DOHH2 (cell line): ENCODE measurements at regions not wholly inside any gene's neighbourhood (a gene's known extent, or its start where the extent isn't known, plus 50 kb on each side); places are given as distances from the start of the nearest gene placed in this dataset.

Experiments
- H3F3A ChIP-seq: fragments of 200-600 bp; sonication (generic), shearing (Covaris generic); 2 replicates; pipeline ENCODE4 v1.6.0; 2016; ENCODE audit warnings: antibody characterized with exemption, mild to moderate bottlenecking; ENCODE audit not compliant: control insufficient read depth, insufficient read depth
- H3K27ac ChIP-seq: fragments of 200-600 bp; sonication (generic); 2 replicates; pipeline ENCODE4 v1.5.1; 2014; ENCODE audit warnings: low read depth, mild to moderate bottlenecking, low read length, moderate library complexity
- H3K27me3 ChIP-seq: fragments of 200-600 bp; sonication (generic); 2 replicates; pipeline ENCODE4 v1.6.1; 2014; ENCODE audit warnings: mild to moderate bottlenecking, low read length, mixed read lengths; ENCODE audit not compliant: control insufficient read depth
- H3K36me3 ChIP-seq: fragments of 200-600 bp; sonication (generic); 2 replicates; pipeline ENCODE4 v1.6.1; 2014; ENCODE audit warnings: mild to moderate bottlenecking, low read length, moderate library complexity, mixed read lengths; ENCODE audit not compliant: control insufficient read depth
- H3K4me1 ChIP-seq: fragments of 200-600 bp; sonication (generic); 2 replicates; pipeline ENCODE4 v1.6.1; 2014; ENCODE audit warnings: mild to moderate bottlenecking, low read length, mixed read lengths; ENCODE audit not compliant: control insufficient read depth
- H3K4me2 ChIP-seq: fragments of 200-600 bp; sonication (generic); 2 replicates; pipeline ENCODE4 v1.6.0; 2014; ENCODE audit warnings: mild to moderate bottlenecking, low read length, moderate library complexity
- H3K4me3 ChIP-seq: fragments of 200-600 bp; sonication (generic); 2 replicates; pipeline ENCODE4 v1.5.1; 2014; ENCODE audit warnings: mild to moderate bottlenecking, low read length, mixed read lengths
- H3K79me2 ChIP-seq: fragments of 200-600 bp; sonication (generic); 2 replicates; pipeline ENCODE4 v1.6.1; 2014; ENCODE audit warnings: mild to moderate bottlenecking, low read length, mixed read lengths; ENCODE audit not compliant: control insufficient read depth
- H3K9me2 ChIP-seq: fragments of 200-600 bp; sonication (generic); replicated peaks from 2 replicates; pipeline ENCODE4 v1.6.1; 2014; ENCODE audit warnings: mild to moderate bottlenecking, low read length, mixed read lengths; ENCODE audit not compliant: control insufficient read depth
- H3K9me3 ChIP-seq: fragments of 200-600 bp; sonication (generic); 2 replicates; pipeline ENCODE4 v1.6.1; 2014; ENCODE audit warnings: antibody characterized with exemption, low read length, mixed read lengths; ENCODE audit not compliant: control insufficient read depth, insufficient read depth
- H4K20me1 ChIP-seq: fragments of 200-600 bp; sonication (generic); 2 replicates; pipeline ENCODE4 v1.6.0; 2014; ENCODE audit warnings: low read depth, mild to moderate bottlenecking, antibody characterized with exemption, low read length, moderate library complexity; ENCODE audit not compliant: control insufficient read depth, insufficient read depth
- EZH2phosphoT487 ChIP-seq: fragments of 200-600 bp; sonication (generic); IDR thresholded peaks from 2 replicates; pipeline ENCODE4 v1.6.1; 2017; ENCODE audit warnings: borderline replicate concordance, mild to moderate bottlenecking, antibody characterized with exemption, low read length, moderate library complexity, mixed read lengths
- TF ChIP-seq, protein P1 (sequence below): fragments of 200-600 bp; sonication (generic); IDR thresholded peaks from one replicate; pipeline ENCODE4 v1.5.1; 2014; ENCODE audit warnings: antibody characterized with exemption, mild to moderate bottlenecking, low read depth, low read length; ENCODE audit not compliant: poor library complexity, severe bottlenecking

DNA sequence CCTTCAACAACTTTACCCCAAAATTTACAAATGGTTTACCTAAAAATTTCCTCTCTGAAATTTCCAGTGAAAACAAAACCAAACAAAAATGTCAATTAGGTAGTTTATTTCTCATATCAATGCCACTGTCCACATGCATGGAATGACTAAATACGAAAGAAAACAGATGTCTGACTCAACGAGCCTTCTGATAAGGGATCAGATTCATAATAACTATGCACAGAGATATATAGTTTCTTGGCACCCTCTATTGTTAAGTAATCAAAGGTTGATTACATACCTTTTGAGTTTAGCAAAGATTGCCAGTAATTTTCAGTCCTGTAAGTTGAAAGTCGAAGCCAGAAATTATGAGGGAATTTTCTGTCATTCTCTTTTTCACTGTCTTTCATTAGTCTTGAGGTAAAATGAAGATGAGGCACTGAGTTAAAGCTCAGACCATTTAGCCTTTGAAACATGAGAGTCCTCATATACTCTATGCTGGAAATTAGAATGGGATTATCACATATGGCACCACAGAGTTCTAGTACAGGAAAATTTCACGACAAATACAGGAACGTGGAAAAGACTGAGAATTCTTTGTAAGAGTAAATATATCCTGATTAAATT is 519.1 kb upstream of the ANKRD30A start:
- Histone ChIP-seq H3K36me3 (no peaks in the 10 kb centered on the region), H3K4me2 (no peak overlapping the region), H3F3A (no peaks in the 10 kb centered on the region), H3K27ac (no peak overlapping the region), H3K4me3 (no peak overlapping the region), H3K9me3 (no peaks in the 10 kb centered on the region), H3K9me2 (no peaks in the 10 kb centered on the region), H3K27me3 (no peaks in the 10 kb centered on the region), H4K20me1 (no peaks in the 10 kb centered on the region), H3K79me2 (no peaks in the 10 kb centered on the region), H3K4me1 (no peaks in the 10 kb centered on the region)
- no peak for TF ChIP-seq EZH2phosphoT487
- TF ChIP-seq, protein P1, sequence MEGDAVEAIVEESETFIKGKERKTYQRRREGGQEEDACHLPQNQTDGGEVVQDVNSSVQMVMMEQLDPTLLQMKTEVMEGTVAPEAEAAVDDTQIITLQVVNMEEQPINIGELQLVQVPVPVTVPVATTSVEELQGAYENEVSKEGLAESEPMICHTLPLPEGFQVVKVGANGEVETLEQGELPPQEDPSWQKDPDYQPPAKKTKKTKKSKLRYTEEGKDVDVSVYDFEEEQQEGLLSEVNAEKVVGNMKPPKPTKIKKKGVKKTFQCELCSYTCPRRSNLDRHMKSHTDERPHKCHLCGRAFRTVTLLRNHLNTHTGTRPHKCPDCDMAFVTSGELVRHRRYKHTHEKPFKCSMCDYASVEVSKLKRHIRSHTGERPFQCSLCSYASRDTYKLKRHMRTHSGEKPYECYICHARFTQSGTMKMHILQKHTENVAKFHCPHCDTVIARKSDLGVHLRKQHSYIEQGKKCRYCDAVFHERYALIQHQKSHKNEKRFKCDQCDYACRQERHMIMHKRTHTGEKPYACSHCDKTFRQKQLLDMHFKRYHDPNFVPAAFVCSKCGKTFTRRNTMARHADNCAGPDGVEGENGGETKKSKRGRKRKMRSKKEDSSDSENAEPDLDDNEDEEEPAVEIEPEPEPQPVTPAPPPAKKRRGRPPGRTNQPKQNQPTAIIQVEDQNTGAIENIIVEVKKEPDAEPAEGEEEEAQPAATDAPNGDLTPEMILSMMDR: no peak

- Histone ChIP-seq H3K36me3 (no peaks in the 10 kb centered on the region), H3K9me3 (no peaks in the 10 kb centered on the region), H3K9me2 (no peaks in the 10 kb centered on the region), H3K27me3 (no peaks in the 10 kb centered on the region), H3K27ac (no peak overlapping the region), H3F3A (no peaks in the 10 kb centered on the region), H3K4me2 (no peak overlapping the region), H4K20me1 (no peaks in the 10 kb centered on the region), H3K4me3 (no peak overlapping the region), H3K79me2 (no peaks in the 10 kb centered on the region), H3K4me1 (no peaks in the 10 kb centered on the region)
- TF ChIP-seq, protein P1: no peak
- TF ChIP-seq EZH2phosphoT487: no peak
Measured at GRCh38 chr10:36604316-36604715, 521.1 kb upstream of the ANKRD30A start.

GRCh38 chr10:36603688-36604087 is 521.7 kb upstream of the ANKRD30A start:
- no peaks in the 10 kb centered on the region for H3K9me2 ChIP-seq
- H4K20me1 ChIP-seq: no peaks in the 10 kb centered on the region
- H3K36me3 ChIP-seq: no peaks in the 10 kb centered on the region
- TF ChIP-seq, protein P1: no peak
- no peak for TF ChIP-seq EZH2phosphoT487
- no peaks in the 10 kb centered on the region for H3K9me3 ChIP-seq
- no peaks in the 10 kb centered on the region for H3K4me1 ChIP-seq
- H3K79me2 ChIP-seq: no peaks in the 10 kb centered on the region
- no peak overlapping the region for H3K27ac ChIP-seq
- H3K4me3 ChIP-seq: no peak overlapping the region
- no peaks in the 10 kb centered on the region for H3F3A ChIP-seq
- no peaks in the 10 kb centered on the region for H3K27me3 ChIP-seq
- H3K4me2 ChIP-seq: no peak overlapping the region

GRCh38 chr10:36602374-36602773 is 523.0 kb upstream of the ANKRD30A start:
- H3K79me2 ChIP-seq: no peaks in the 10 kb centered on the region
- H3F3A ChIP-seq: no peaks in the 10 kb centered on the region
- H3K27ac ChIP-seq: no peak overlapping the region
- H3K27me3 ChIP-seq: no peaks in the 10 kb centered on the region
- H4K20me1 ChIP-seq: no peaks in the 10 kb centered on the region
- H3K9me3 ChIP-seq: no peaks in the 10 kb centered on the region
- no peaks in the 10 kb centered on the region for H3K9me2 ChIP-seq
- no peak overlapping the region for H3K4me3 ChIP-seq
- no peak overlapping the region for H3K4me2 ChIP-seq
- TF ChIP-seq, protein P1: no peak
- TF ChIP-seq EZH2phosphoT487: no peak
- no peaks in the 10 kb centered on the region for H3K4me1 ChIP-seq
- no peaks in the 10 kb centered on the region for H3K36me3 ChIP-seq
